MG63 (cell line): ENCODE measurements at regions not wholly inside any gene's neighbourhood (a gene's known extent, or its start where the extent isn't known, plus 50 kb on each side); places are given as distances from the start of the nearest gene placed in this dataset.
"Not testable (repeated sequence)": the region's sequence is repeated elsewhere in the genome, so short reads cannot be mapped to it uniquely, and the experiment has no call there.

Experiments
- DNase-seq: peaks from one replicate; pipeline ENCODE4 v3.0.0-alpha.2; 2020
- H3K27me3 ChIP-seq: fragments of 250-450 bp; sonication (Bioruptor Pico); 2 replicates; pipeline ENCODE4 v1.5.1; 2020; ENCODE audit warnings: mild to moderate bottlenecking, moderate library complexity
- H3K36me3 ChIP-seq: fragments of 250-450 bp; sonication (Bioruptor Pico); 2 replicates; pipeline ENCODE4 v1.5.1; 2020; ENCODE audit warnings: mild to moderate bottlenecking, moderate library complexity
- H3K4me3 ChIP-seq: fragments of 250-450 bp; sonication (Bioruptor Pico); 2 replicates; pipeline ENCODE4 v1.5.1; 2020; ENCODE audit warnings: mild to moderate bottlenecking, moderate library complexity
- H3K9me3 ChIP-seq: fragments of 250-450 bp; sonication (Bioruptor Pico); 2 replicates; pipeline ENCODE4 v1.5.1; 2020; ENCODE audit warnings: mild to moderate bottlenecking, moderate library complexity

DNA sequence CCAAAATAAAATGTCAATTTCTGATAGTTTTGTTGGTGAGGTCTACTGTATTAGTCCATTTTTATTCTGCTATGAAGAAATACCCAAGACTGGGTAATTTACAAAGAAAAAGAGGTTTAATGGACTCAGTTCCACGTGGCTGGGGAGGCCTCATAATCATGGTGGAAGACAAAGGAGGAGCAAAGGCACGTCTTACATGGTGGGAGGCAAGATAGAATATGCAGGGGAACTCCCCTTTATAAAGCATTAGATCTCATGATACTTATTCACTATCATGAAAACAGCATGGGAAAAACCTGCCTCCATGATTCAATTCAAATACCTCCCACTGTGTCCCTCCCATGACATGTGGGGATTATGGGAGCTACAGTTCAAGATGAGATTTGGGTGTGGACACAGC is 204.5 kb upstream of the ZEB2 start:
- H3K9me3 ChIP-seq, H3K27me3 ChIP-seq, DNase-seq, H3K36me3 ChIP-seq, H3K4me3 ChIP-seq: not testable (repeated sequence)

DNA sequence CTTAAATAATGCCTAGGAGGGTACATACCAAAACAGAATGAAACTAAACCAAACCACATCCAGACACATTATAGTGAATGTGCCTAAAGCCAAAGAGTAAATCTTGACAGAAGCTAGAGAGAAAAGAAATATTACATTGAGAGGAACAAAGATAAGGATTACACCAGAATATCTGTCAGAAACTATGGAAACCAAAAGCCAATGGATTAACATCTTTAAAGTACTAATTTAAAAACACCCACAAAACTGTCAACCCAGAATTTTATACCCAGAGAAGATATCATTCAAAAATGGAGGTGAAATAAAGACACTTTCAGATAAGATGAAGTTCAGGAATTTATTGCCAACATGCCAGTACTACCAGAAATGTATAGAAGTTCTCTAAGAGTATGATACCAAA is 198.5 kb upstream of the ZEB2 start:
- Histone ChIP-seq H3K4me3 (no peak overlapping the region), H3K27me3 (no peaks in the 10 kb centered on the region), H3K9me3 (peaks cover 13% of the 10 kb centered on the region), H3K36me3 (no peaks in the 10 kb centered on the region)
- no peak for DNase-seq

GRCh38 chr2:144715992-144716391 is 196.1 kb upstream of the ZEB2 start:
- Histone ChIP-seq H3K27me3 (no peaks in the 10 kb centered on the region), H3K36me3 (no peaks in the 10 kb centered on the region), H3K9me3 (peaks cover 13% of the 10 kb centered on the region), H3K4me3 (no peak overlapping the region)
- DNase-seq: no peak

- Histone ChIP-seq H3K36me3 (no peaks in the 10 kb centered on the region), H3K4me3 (no peak overlapping the region)
- DNase-seq: no peak
Measured at GRCh38 chr2:144713410-144713809, 193.5 kb upstream of the ZEB2 start.

DNA sequence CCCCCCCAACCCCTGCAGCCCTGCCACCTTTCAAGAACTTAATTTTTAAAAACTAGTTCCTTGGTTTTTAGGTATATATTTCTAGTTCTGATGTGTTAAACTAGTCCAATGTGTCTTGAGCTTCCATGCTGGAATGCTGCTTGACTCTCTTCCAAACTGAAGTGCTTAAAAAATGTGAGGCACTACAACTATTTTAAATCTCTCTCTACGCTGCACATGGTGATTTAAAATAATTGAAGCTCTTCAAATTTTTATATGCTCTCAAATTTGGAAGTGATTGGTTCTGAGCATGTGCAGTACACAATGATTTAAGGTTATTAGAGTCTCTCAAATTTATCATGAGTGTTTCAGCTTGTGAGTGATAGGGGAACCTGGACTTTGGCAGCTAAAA is 192.6 kb upstream of the ZEB2 start:
- no peak for DNase-seq
- Histone ChIP-seq H3K27me3 (no peaks in the 10 kb centered on the region), H3K36me3 (no peaks in the 10 kb centered on the region), H3K9me3 (no peaks in the 10 kb centered on the region), H3K4me3 (no peak overlapping the region)

More at GRCh38 chr2:144713410-144713809, 193.5 kb upstream of the ZEB2 start:
- Histone ChIP-seq H3K9me3 (peaks cover 6% of the 10 kb centered on the region), H3K27me3 (no peaks in the 10 kb centered on the region)

GRCh38 chr2:144711630-144712549 is 192.0 kb upstream of the ZEB2 start:
- Histone ChIP-seq H3K36me3 (no peaks in the 10 kb centered on the region), H3K9me3 (no peaks in the 10 kb centered on the region), H3K27me3 (no peaks in the 10 kb centered on the region), H3K4me3 (no peak overlapping the region)
- DNase-seq: no peak

DNA sequence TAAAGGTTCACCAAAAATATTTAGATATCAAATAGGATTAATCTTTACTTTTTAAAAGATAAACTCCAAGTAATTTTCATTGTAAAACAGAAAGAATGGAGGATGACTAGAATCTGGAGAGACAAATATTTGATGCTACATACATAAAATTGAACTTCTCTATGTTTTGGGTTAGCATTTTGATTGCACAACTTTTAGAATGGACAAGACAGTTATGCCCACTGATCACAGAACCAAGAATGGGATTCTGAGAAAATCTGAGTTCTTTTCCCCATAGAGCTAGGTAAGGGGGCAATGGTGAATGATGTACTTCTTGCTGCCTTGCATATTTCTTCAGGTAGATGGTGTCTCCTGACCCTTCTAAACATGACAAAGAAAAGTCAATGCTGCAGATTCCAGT is 191.2 kb upstream of the ZEB2 start:
- no peak for DNase-seq
- H3K27me3 ChIP-seq: no peaks in the 10 kb centered on the region
- H3K9me3 ChIP-seq: no peaks in the 10 kb centered on the region
- no peaks in the 10 kb centered on the region for H3K36me3 ChIP-seq
- no peak overlapping the region for H3K4me3 ChIP-seq

GRCh38 chr2:144708626-144709025 is 188.7 kb upstream of the ZEB2 start:
- H3K27me3 ChIP-seq: no peaks in the 10 kb centered on the region
- H3K9me3 ChIP-seq: no peaks in the 10 kb centered on the region
- no peaks in the 10 kb centered on the region for H3K36me3 ChIP-seq
- no peak for DNase-seq
- H3K4me3 ChIP-seq: no peak overlapping the region

GRCh38 chr2:144707736-144708326 is 187.9 kb upstream of the ZEB2 start:
- Histone ChIP-seq H3K27me3 (no peaks in the 10 kb centered on the region), H3K4me3 (no peak overlapping the region), H3K36me3 (no peaks in the 10 kb centered on the region), H3K9me3 (no peaks in the 10 kb centered on the region)
- DNase-seq: no peak

GRCh38 chr2:144706647-144707046 is 186.7 kb upstream of the ZEB2 start:
- no peak for DNase-seq
- no peaks in the 10 kb centered on the region for H3K9me3 ChIP-seq
- no peak overlapping the region for H3K4me3 ChIP-seq
- H3K36me3 ChIP-seq: no peaks in the 10 kb centered on the region
- no peaks in the 10 kb centered on the region for H3K27me3 ChIP-seq

GRCh38 chr2:144705328-144706245 is 185.7 kb upstream of the ZEB2 start:
- Histone ChIP-seq H3K36me3 (no peaks in the 10 kb centered on the region), H3K9me3 (no peaks in the 10 kb centered on the region), H3K27me3 (no peaks in the 10 kb centered on the region), H3K4me3 (no peak overlapping the region)
- DNase-seq: no peak

DNA sequence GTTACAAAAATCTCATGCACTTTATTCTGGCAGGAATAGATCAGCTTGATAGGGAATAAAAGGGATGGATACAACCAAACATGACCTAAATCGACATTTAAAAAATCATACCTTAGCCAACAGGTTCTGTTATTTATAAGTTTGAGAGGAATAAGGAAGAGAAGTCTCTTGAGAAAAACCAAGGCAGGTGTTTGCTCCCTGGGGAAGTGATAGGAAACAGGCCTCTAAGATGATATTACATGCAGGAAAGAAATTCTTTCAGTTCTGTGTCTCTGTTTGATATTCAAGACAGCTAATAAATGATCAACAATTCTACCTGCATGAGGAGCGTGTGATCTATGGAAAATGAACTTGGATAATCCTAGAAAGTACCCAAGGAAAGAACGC is 184.8 kb upstream of the ZEB2 start:
- H3K27me3 ChIP-seq: no peaks in the 10 kb centered on the region
- H3K9me3 ChIP-seq: no peaks in the 10 kb centered on the region
- no peak for DNase-seq
- no peak overlapping the region for H3K4me3 ChIP-seq
- H3K36me3 ChIP-seq: no peaks in the 10 kb centered on the region

DNA sequence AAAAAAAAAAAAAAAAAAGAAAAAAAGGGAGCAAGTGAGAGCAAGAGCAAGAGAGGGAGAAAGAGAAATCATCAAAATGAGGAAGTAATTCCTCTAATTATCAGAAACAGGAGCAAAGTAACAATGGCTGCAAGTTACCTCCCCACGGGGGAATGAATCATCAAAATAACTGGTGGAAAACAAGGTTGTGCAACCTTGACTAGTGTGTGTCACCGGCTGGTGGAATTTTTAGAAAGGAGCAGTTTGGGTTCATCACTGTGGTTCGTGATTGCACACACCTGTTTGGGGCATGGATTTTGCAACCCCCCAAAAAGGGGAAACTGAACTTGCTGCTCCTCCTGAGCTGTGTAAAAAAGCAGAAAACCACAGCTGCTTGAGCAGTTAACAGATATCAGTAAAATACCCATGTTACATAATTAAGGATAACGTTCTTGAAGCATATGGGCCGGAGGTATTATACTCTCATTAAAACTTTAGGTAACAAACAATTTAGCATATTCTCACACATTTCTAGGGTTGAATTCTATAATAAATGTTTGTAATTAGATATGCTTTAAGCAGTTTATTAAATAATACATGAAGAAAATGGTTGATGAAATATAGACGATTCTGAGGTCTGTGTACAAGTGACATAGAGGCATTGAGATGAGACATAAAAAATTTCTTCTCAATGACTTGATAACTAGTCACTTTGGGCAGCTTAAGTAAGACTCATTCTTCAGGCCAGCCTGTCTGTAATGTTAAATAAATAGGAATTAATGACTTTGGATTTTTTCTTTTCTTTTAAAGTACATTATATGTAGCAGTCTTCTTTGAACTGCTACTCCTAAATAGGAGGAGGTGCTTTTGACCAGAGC is 184.2 kb upstream of the ZEB2 start:
- DNase-seq: peak; percentile 19
- H3K9me3 ChIP-seq: no peaks in the 10 kb centered on the region
- H3K4me3 ChIP-seq: no peak overlapping the region
- no peaks in the 10 kb centered on the region for H3K27me3 ChIP-seq
- H3K36me3 ChIP-seq: no peaks in the 10 kb centered on the region

GRCh38 chr2:144702051-144702450 is 182.1 kb upstream of the ZEB2 start:
- no peak overlapping the region for H3K4me3 ChIP-seq
- no peaks in the 10 kb centered on the region for H3K36me3 ChIP-seq
- no peaks in the 10 kb centered on the region for H3K9me3 ChIP-seq
- DNase-seq: no peak
- H3K27me3 ChIP-seq: no peaks in the 10 kb centered on the region

DNA sequence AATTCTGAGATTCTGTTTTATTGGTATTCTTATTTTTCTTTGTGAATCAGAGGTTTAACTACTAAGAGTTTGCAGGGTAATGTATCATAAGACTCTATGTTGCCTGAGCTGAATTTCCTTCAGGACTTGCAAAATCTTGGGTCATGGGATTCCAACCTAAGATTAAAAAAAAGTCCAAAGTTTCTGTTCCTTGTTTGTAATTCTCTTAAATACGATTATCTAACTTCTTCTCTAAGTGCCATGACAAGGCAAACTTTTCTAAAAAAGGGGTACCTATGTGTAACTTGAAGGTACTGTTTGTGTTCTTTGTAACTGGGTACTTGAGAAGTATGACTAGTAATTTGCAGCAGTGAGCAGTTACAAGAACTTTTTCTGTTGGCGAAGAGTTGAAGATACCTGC is 181.3 kb upstream of the ZEB2 start:
- no peaks in the 10 kb centered on the region for H3K9me3 ChIP-seq
- no peaks in the 10 kb centered on the region for H3K27me3 ChIP-seq
- no peak overlapping the region for H3K4me3 ChIP-seq
- no peaks in the 10 kb centered on the region for H3K36me3 ChIP-seq
- DNase-seq: no peak

GRCh38 chr2:144698156-144698555 is 178.2 kb upstream of the ZEB2 start:
- no peak overlapping the region for H3K4me3 ChIP-seq
- DNase-seq: no peak
- no peaks in the 10 kb centered on the region for H3K36me3 ChIP-seq
- no peaks in the 10 kb centered on the region for H3K27me3 ChIP-seq
- H3K9me3 ChIP-seq: no peaks in the 10 kb centered on the region
